H9 (cell line): ENCODE measurements at regions not wholly inside any gene's neighbourhood (a gene's known extent, or its start where the extent isn't known, plus 50 kb on each side); places are given as distances from the start of the nearest gene placed in this dataset.

Experiments used
- DNase-seq: peaks from one replicate; pipeline ENCODE4 v3.0.0-alpha.2; 2017
- H2AFZ ChIP-seq: one replicate; pipeline ENCODE4 v1.6.1; 2013; ENCODE audit warnings: mild to moderate bottlenecking, low read length, control low read depth, moderate library complexity
- H2AK5ac ChIP-seq: 2 replicates; pipeline ENCODE4 v1.6.1; 2013; ENCODE audit warnings: low read length, control low read depth, mixed read lengths; ENCODE audit not compliant: insufficient read length
- H2BK120ac ChIP-seq: one replicate; pipeline ENCODE4 v1.6.1; 2013; ENCODE audit warnings: low read depth, mild to moderate bottlenecking, low read length, control low read depth, inconsistent platforms; ENCODE audit not compliant: poor library complexity, severe bottlenecking
- H2BK12ac ChIP-seq: 2 replicates; pipeline ENCODE4 v1.6.1; 2013; ENCODE audit warnings: low read length, control low read depth, mixed read lengths, low read depth; ENCODE audit not compliant: insufficient read length
- H2BK15ac ChIP-seq: 2 replicates; pipeline ENCODE4 v1.6.1; 2013; ENCODE audit warnings: low read depth, low read length, control low read depth
- H2BK20ac ChIP-seq: one replicate; pipeline ENCODE4 v1.6.1; 2013; ENCODE audit warnings: low read depth, mild to moderate bottlenecking, low read length, control low read depth, inconsistent platforms; ENCODE audit not compliant: poor library complexity, severe bottlenecking
- H2BK5ac ChIP-seq: 2 replicates; pipeline ENCODE4 v1.6.1; 2013; ENCODE audit warnings: low read length, control low read depth, mixed read lengths; ENCODE audit not compliant: insufficient read length
- H3K14ac ChIP-seq: 2 replicates; pipeline ENCODE4 v1.6.1; 2013; ENCODE audit warnings: low read length, control low read depth; ENCODE audit not compliant: insufficient read depth
- H3K18ac ChIP-seq: 2 replicates; pipeline ENCODE4 v1.6.1; 2013; ENCODE audit warnings: low read depth, mild to moderate bottlenecking, mixed read lengths, low read length, control low read depth; ENCODE audit not compliant: insufficient read length
- H3K23ac ChIP-seq: 2 replicates; pipeline ENCODE4 v1.6.1; 2013; ENCODE audit warnings: low read length, control low read depth, mixed read lengths, low read depth; ENCODE audit not compliant: insufficient read length
- H3K23me2 ChIP-seq: 2 replicates; pipeline ENCODE4 v1.6.1; 2013; ENCODE audit warnings: low read depth, mild to moderate bottlenecking, mixed read lengths, low read length, control low read depth; ENCODE audit not compliant: insufficient read length, poor library complexity, severe bottlenecking
- H3K27ac ChIP-seq: 2 replicates; pipeline ENCODE4 v1.5.1; 2013; ENCODE audit warnings: low read length, control low read depth, mixed read lengths, low read depth; ENCODE audit not compliant: insufficient read length
- H3K27me3 ChIP-seq: 2 replicates; pipeline ENCODE4 v1.6.1; 2013; ENCODE audit warnings: low read length, control low read depth, inconsistent platforms; ENCODE audit not compliant: insufficient read depth
- H3K4ac ChIP-seq: 2 replicates; pipeline ENCODE4 v1.6.1; 2013; ENCODE audit warnings: low read depth, mild to moderate bottlenecking, control low read depth, inconsistent platforms, low read length, moderate library complexity
- H3K4me1 ChIP-seq: 2 replicates; pipeline ENCODE4 v1.6.1; 2013; ENCODE audit warnings: low read length, control low read depth, inconsistent platforms; ENCODE audit not compliant: insufficient read depth
- H3K4me2 ChIP-seq: 2 replicates; pipeline ENCODE4 v1.6.1; 2013; ENCODE audit warnings: low read length, control low read depth, mixed read lengths; ENCODE audit not compliant: insufficient read length, insufficient read depth
- H3K56ac ChIP-seq: 2 replicates; pipeline ENCODE4 v1.6.1; 2013; ENCODE audit warnings: low read depth, mild to moderate bottlenecking, mixed read lengths, low read length, control low read depth; ENCODE audit not compliant: insufficient read length
- H3K79me1 ChIP-seq: 2 replicates; pipeline ENCODE4 v1.6.1; 2013; ENCODE audit warnings: low read depth, mild to moderate bottlenecking, moderate library complexity, low read length, control low read depth, inconsistent platforms; ENCODE audit not compliant: insufficient read depth, poor library complexity, severe bottlenecking
- H3K79me2 ChIP-seq: 2 replicates; pipeline ENCODE4 v1.6.1; 2013; ENCODE audit warnings: low read length, control low read depth, inconsistent platforms; ENCODE audit not compliant: insufficient read depth
- H3K9ac ChIP-seq: 2 replicates; pipeline ENCODE4 v1.6.1; 2013; ENCODE audit warnings: low read length, control low read depth, mixed read lengths; ENCODE audit not compliant: insufficient read length; ENCODE audit errors: extremely low read depth
- H3K9me3 ChIP-seq: one replicate; pipeline ENCODE4 v1.6.1; 2013; ENCODE audit warnings: low read depth, low read length, inconsistent platforms; ENCODE audit not compliant: control insufficient read depth
- H3T11ph ChIP-seq: one replicate; pipeline ENCODE4 v1.6.1; 2013; ENCODE audit warnings: mild to moderate bottlenecking, low read length, control low read depth, inconsistent platforms
- H4K20me1 ChIP-seq: one replicate; pipeline ENCODE4 v1.6.1; 2013; ENCODE audit not compliant: control insufficient read depth, insufficient read length, insufficient read depth
- H4K5ac ChIP-seq: 2 replicates; pipeline ENCODE4 v1.6.1; 2013; ENCODE audit warnings: low read depth, mild to moderate bottlenecking, mixed read lengths, low read length, control low read depth; ENCODE audit not compliant: insufficient read length
- H4K8ac ChIP-seq: replicated peaks from 2 replicates; pipeline ENCODE4 v1.6.1; 2013; ENCODE audit warnings: low read length, control low read depth, mixed read lengths, low read depth; ENCODE audit not compliant: insufficient read length
- H4K91ac ChIP-seq: 2 replicates; pipeline ENCODE4 v1.6.1; 2013; ENCODE audit warnings: low read depth, mild to moderate bottlenecking, moderate library complexity, mixed read lengths, low read length, control low read depth; ENCODE audit not compliant: insufficient read length
- H3K27ac Mint-ChIP-seq, 3 experiments: 2 replicates in 2 of 3; 3 replicates in 1 of 3; pipeline ENCODE4 v1.8.0; 2020 to 2021; ENCODE audit warnings: mixed read lengths in 3 of 3, mild to moderate bottlenecking in 1 of 3, moderate library complexity in 1 of 3
- H3K27me3 Mint-ChIP-seq: 2 replicates; pipeline ENCODE4 v1.8.0; 2021; ENCODE audit warnings: low read depth, mild to moderate bottlenecking, moderate library complexity, mixed read lengths
- H3K36me3 Mint-ChIP-seq, 3 experiments: 2 replicates in 2 of 3; 3 replicates in 1 of 3; pipeline ENCODE4 v1.8.0; 2020 to 2021; ENCODE audit warnings: low read depth in 3 of 3, mixed read lengths in 3 of 3; ENCODE audit not compliant: insufficient read depth in 1 of 3
- H3K4me1 Mint-ChIP-seq, 2 experiments: 2 replicates each; pipeline ENCODE4 v1.8.0; 2020; ENCODE audit warnings: mixed read lengths in 2 of 2
- H3K4me3 Mint-ChIP-seq, 2 experiments: 2 replicates in 1 of 2; 3 replicates in 1 of 2; pipeline ENCODE4 v1.8.0; 2020 to 2021; ENCODE audit warnings: mild to moderate bottlenecking in 2 of 2, mixed read lengths in 2 of 2, moderate library complexity in 1 of 2
- H3K9me3 Mint-ChIP-seq, 2 experiments: 2 replicates in 1 of 2; 3 replicates in 1 of 2; pipeline ENCODE4 v1.8.0; 2020; ENCODE audit warnings: mild to moderate bottlenecking in 2 of 2, mixed read lengths in 2 of 2, moderate library complexity in 1 of 2
- CTCF ChIP-seq: fragments of 200-600 bp; sonication (generic); conservative IDR thresholded peaks from 3 replicates; pipeline ENCODE4 v1.8.0; 2021; ENCODE audit warnings: antibody characterized with exemption, mild to moderate bottlenecking
- WGBS: extraction: QIAGEN DNeasy Blood & Tissue Kit; methylation state at CpG from one replicate; pipeline ENCODE4 v1.1.7; 2013; ENCODE audit warnings: missing lambda C conversion rate, low lambda C conversion rate, mixed read lengths; ENCODE audit not compliant: insufficient read length; ENCODE audit errors: extremely low coverage; 5-methylcytosine and 5-hydroxymethylcytosine counted together

- H3K27me3 ChIP-seq = no peaks in the 10 kb centered on the region
- H3K9ac ChIP-seq = no peak overlapping the region
- no peak overlapping the region for H4K8ac ChIP-seq
- H4K20me1 ChIP-seq = no peaks in the 10 kb centered on the region
- H2BK120ac ChIP-seq = no peak overlapping the region
- no peaks in the 10 kb centered on the region for H3K23me2 ChIP-seq
- no peaks in the 10 kb centered on the region for H3K27me3 Mint-ChIP-seq
- no peak overlapping the region for H3K4me2 ChIP-seq
- H2AFZ ChIP-seq = no peak overlapping the region
- no peak overlapping the region for H4K5ac ChIP-seq
- H3K4me3 Mint-ChIP-seq = no peak overlapping the region
- no peak overlapping the region for H2BK15ac ChIP-seq
- H3K36me3 Mint-ChIP-seq = 0 out of 7 replicates have a peak, but pooled peaks cover 0 to 3% (median 0%) of the 10 kb centered on the region in 3 experiments
- no peaks in the 10 kb centered on the region for H3K9me3 ChIP-seq
- H3K79me1 ChIP-seq = no peaks in the 10 kb centered on the region
- peaks cover 12 to 14% of the 10 kb centered on the region in 2 experiments for H3K4me1 Mint-ChIP-seq
- H2AK5ac ChIP-seq = no peak overlapping the region
- H3K27ac Mint-ChIP-seq = no peak overlapping the region; a peak in 1 of 7 replicates
- no peak overlapping the region for H3K56ac ChIP-seq
- H3K14ac ChIP-seq = no peak overlapping the region
- H3K27ac ChIP-seq = no peak overlapping the region
- DNase-seq = no peak
- no CpG with 5 or more reads among the region's 33 CpGs for WGBS
- no peak overlapping the region for H2BK12ac ChIP-seq
- H2BK20ac ChIP-seq = no peak overlapping the region
- H2BK5ac ChIP-seq = no peak overlapping the region
- peaks cover 2% of the 10 kb centered on the region; the same call in 1 of the 2 replicates for H3K4me1 ChIP-seq
- H3K9me3 Mint-ChIP-seq = 0 out of 5 replicates have a peak, but pooled peaks cover 0 to 5% of the 10 kb centered on the region in 2 experiments
- no peaks in the 10 kb centered on the region for H3K79me2 ChIP-seq
- no peak overlapping the region for H3K23ac ChIP-seq
- no peak overlapping the region for H4K91ac ChIP-seq
- no peak overlapping the region for H3K4ac ChIP-seq
- H3T11ph ChIP-seq = no peak overlapping the region
- H3K18ac ChIP-seq = no peak overlapping the region
- TF ChIP-seq CTCF = no peak
Measured at GRCh38 chr19:31517224-31518180, 168.3 kb upstream of the TSHZ3 start.
